IPS-NIHi7 (cell line): ENCODE measurements at regions not wholly inside any gene's neighbourhood (a gene's known extent, or its start where the extent isn't known, plus 50 kb on each side); places are given as distances from the start of the nearest gene placed in this dataset.

Experiments used
- DNase-seq: peaks from one replicate; pipeline ENCODE4 v3.0.0; 2012; ENCODE audit warnings: mixed read lengths; ENCODE audit errors: extremely low spot score

- no peak for DNase-seq
Measured at GRCh38 chr21:27083144-27083543, 116.3 kb upstream of the ADAMTS5 start.

GRCh38 chr21:27082431-27083010, 115.6 kb upstream of the ADAMTS5 start:
- no peak for DNase-seq

GRCh38 chr21:27079636-27080240, 112.8 kb upstream of the ADAMTS5 start:
- no peak for DNase-seq

GRCh38 chr21:27078915-27079314, 112.0 kb upstream of the ADAMTS5 start:
- no peak for DNase-seq

- DNase-seq = no peak
Measured at GRCh38 chr21:27077501-27077900, 110.6 kb upstream of the ADAMTS5 start.

- no peak for DNase-seq
Measured at GRCh38 chr21:27076025-27076424, 109.1 kb upstream of the ADAMTS5 start.

GRCh38 chr21:27070861-27071670, 104.2 kb upstream of the ADAMTS5 start:
- DNase-seq = no peak

- DNase-seq = no peak
Measured at GRCh38 chr21:27068811-27069210, 101.9 kb upstream of the ADAMTS5 start.

- no peak for DNase-seq
Measured at GRCh38 chr21:27067226-27067625, 100.3 kb upstream of the ADAMTS5 start.

GRCh38 chr21:27062443-27062842, 95.6 kb upstream of the ADAMTS5 start:
- no peak for DNase-seq

- no peak for DNase-seq
Measured at GRCh38 chr21:27061770-27062169, 94.9 kb upstream of the ADAMTS5 start.

- no peak for DNase-seq
Measured at GRCh38 chr21:27060190-27060589, 93.3 kb upstream of the ADAMTS5 start.

GRCh38 chr21:27058673-27059605, 92.1 kb upstream of the ADAMTS5 start:
- no peak for DNase-seq

GRCh38 chr21:27057997-27058396, 91.1 kb upstream of the ADAMTS5 start:
- no peak for DNase-seq

- no peak for DNase-seq
Measured at GRCh38 chr21:27047658-27048314, 80.9 kb upstream of the ADAMTS5 start.

GRCh38 chr21:27047283-27047657, 80.4 kb upstream of the ADAMTS5 start:
- DNase-seq = no peak

GRCh38 chr21:27045281-27045985, 78.5 kb upstream of the ADAMTS5 start:
- no peak for DNase-seq

GRCh38 chr21:27043377-27043776, 76.5 kb upstream of the ADAMTS5 start:
- DNase-seq = no peak

- DNase-seq = no peak
Measured at GRCh38 chr21:27040738-27041469, 74.0 kb upstream of the ADAMTS5 start.

- DNase-seq = no peak
Measured at GRCh38 chr21:27036736-27037301, 69.9 kb upstream of the ADAMTS5 start.
